WTC11 (cell line): ENCODE measurements at regions not wholly inside any gene's neighbourhood (a gene's known extent, or its start where the extent isn't known, plus 50 kb on each side); places are given as distances from the start of the nearest gene placed in this dataset.

Experiments used
- SP1 ChIP-seq: sonication (generic); formaldehyde crosslinking; conservative IDR thresholded peaks from 2 replicates; pipeline ENCODE4 v1.8.1; 2022; ENCODE audit warnings: missing genetic modification reagents
- TF ChIP-seq, protein P1 (sequence below): fragments of 200-600 bp; IDR thresholded peaks from 2 replicates; pipeline ENCODE4 v1.8.0; 2022; ENCODE audit warnings: antibody characterized with exemption
- TF ChIP-seq, protein P2 (sequence below): sonication (generic); formaldehyde crosslinking; IDR thresholded peaks from 2 replicates; pipeline ENCODE4 v1.8.1; 2022; ENCODE audit warnings: low read depth, missing genetic modification reagents, borderline replicate concordance
- TF ChIP-seq, protein P3 (sequence below): sonication (generic); formaldehyde crosslinking; IDR thresholded peaks from 2 replicates; pipeline ENCODE4 v1.8.0; 2022; ENCODE audit warnings: mild to moderate bottlenecking, missing genetic modification reagents

DNA sequence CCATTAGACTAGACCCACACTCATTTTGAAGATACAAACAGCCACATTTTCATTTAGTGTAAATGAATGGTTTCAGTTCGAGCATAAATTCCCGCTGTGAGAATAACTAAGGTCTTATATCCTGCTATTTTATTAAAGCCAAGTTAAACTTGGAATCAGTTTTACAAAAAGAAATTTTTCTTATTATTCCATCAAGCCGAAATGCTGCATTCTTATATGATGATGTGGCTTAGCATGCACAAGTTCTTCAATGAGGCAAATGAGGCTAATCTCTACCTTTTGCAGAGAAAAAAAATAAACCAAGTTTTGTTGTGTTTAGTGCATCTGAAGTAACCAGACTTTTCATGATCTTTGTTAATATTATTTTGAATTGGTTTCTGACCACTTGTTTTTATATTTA is 953.9 kb upstream of the PCDH10 start:
- TF ChIP-seq, protein P1, sequence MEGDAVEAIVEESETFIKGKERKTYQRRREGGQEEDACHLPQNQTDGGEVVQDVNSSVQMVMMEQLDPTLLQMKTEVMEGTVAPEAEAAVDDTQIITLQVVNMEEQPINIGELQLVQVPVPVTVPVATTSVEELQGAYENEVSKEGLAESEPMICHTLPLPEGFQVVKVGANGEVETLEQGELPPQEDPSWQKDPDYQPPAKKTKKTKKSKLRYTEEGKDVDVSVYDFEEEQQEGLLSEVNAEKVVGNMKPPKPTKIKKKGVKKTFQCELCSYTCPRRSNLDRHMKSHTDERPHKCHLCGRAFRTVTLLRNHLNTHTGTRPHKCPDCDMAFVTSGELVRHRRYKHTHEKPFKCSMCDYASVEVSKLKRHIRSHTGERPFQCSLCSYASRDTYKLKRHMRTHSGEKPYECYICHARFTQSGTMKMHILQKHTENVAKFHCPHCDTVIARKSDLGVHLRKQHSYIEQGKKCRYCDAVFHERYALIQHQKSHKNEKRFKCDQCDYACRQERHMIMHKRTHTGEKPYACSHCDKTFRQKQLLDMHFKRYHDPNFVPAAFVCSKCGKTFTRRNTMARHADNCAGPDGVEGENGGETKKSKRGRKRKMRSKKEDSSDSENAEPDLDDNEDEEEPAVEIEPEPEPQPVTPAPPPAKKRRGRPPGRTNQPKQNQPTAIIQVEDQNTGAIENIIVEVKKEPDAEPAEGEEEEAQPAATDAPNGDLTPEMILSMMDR, result no peak
- TF ChIP-seq, protein P2, sequence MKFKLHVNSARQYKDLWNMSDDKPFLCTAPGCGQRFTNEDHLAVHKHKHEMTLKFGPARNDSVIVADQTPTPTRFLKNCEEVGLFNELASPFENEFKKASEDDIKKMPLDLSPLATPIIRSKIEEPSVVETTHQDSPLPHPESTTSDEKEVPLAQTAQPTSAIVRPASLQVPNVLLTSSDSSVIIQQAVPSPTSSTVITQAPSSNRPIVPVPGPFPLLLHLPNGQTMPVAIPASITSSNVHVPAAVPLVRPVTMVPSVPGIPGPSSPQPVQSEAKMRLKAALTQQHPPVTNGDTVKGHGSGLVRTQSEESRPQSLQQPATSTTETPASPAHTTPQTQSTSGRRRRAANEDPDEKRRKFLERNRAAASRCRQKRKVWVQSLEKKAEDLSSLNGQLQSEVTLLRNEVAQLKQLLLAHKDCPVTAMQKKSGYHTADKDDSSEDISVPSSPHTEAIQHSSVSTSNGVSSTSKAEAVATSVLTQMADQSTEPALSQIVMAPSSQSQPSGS (CRISPR knock-in tag), result no peak
- TF ChIP-seq, protein P3, sequence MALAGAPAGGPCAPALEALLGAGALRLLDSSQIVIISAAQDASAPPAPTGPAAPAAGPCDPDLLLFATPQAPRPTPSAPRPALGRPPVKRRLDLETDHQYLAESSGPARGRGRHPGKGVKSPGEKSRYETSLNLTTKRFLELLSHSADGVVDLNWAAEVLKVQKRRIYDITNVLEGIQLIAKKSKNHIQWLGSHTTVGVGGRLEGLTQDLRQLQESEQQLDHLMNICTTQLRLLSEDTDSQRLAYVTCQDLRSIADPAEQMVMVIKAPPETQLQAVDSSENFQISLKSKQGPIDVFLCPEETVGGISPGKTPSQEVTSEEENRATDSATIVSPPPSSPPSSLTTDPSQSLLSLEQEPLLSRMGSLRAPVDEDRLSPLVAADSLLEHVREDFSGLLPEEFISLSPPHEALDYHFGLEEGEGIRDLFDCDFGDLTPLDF (CRISPR knock-in tag), result no peak
- no peak for TF ChIP-seq SP1 (CRISPR knock-in tag)
